Fibroblast of skin of right quadriceps (primary cell): ENCODE measurements at regions not wholly inside any gene's neighbourhood (a gene's known extent, or its start where the extent isn't known, plus 50 kb on each side); places are given as distances from the start of the nearest gene placed in this dataset.

Source experiments
- DNase-seq: peaks from one replicate; pipeline ENCODE4 v3.0.0-alpha.2; 2013

GRCh38 chr1:4511374-4511773 is 143.0 kb upstream of the AJAP1 start:
- no peak for DNase-seq

- no peak for DNase-seq
These were observed 141.8 kb upstream of the AJAP1 start for GRCh38 chr1:4512636-4513035.

DNA sequence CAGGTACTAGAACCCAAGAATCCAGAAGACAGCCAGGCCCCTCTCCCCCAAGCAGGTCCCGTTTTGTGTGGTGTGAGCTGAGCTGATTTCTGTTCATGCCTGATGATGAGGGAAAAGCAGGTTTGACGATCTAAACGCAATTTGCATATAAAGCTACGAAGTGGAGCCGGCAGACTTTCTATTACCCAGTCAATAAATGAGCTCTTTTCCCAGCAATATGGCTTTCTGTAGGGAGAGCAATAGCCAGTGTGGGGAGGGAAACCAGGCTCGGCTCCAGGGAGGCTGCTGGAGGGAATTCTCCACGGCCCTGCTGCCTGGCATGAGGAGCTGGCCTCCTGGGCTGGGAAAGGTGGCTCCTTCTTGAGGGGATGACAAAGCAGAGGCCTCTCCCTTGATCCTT is 140.7 kb upstream of the AJAP1 start:
- no peak for DNase-seq

DNA sequence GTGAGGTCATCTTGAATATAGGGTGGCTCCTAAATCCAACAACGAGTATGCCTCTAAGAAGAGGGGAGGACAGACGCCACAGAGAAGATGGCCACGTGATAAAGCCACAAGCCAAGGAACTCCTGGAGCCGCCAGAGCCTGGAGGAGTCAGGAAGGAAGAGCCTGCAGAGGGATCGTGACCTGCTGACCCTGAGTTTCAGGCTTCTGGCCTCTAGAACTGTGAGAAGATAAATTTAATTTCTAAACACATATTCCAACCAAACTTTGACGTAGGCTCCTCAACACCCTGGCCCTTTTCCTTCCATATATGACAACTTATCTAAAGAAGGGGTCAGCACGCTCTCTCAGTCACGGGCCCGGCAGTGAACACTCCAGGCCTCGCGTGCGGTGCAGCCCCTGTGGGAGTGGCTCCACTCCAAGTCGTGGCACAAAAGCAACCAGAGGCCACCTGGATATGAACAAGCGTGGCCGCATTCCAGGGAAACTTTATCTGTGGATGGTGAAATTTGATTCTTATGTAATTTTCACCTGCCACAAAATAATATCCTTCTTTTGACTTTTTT is 138.6 kb upstream of the AJAP1 start:
- DNase-seq, result no peak

GRCh38 chr1:4516596-4516995 is 137.8 kb upstream of the AJAP1 start:
- DNase-seq, result no peak

DNA sequence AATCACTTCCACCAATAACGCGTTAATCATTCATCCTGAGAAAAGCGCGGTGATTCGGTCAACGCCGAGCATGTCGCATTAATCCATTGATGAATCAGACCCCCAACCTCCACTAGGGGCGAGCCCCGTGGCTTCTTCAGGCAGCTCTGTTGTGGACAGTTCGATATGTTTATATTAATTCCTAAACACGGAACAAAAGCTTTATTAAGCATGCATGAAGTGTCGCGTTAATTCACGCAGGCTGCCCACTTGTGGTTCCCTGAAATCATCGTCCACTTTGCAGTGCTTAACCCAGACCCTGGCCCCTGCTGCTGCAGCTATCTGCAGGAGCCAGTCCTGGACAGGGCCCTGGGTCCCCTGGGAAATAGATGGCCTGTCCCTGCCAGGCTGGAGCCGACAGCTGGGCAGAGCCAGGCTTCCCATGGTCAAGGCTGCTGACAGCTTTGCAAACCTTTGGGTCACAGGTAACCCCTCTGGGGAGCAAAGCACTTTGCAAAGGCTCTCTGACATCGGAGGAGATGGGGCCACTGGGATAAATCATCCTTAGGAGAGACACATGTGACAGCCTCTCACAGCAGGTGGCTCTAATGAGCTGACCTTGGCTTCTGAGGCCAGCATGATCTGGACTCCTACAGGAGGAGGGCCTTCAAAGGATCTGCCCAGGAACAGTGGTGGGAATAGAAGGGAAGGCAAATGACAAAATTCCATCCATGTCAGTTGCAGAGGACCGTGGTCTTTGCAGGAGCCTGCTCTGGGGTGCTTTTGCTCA is 137.0 kb upstream of the AJAP1 start:
- no peak for DNase-seq

DNA sequence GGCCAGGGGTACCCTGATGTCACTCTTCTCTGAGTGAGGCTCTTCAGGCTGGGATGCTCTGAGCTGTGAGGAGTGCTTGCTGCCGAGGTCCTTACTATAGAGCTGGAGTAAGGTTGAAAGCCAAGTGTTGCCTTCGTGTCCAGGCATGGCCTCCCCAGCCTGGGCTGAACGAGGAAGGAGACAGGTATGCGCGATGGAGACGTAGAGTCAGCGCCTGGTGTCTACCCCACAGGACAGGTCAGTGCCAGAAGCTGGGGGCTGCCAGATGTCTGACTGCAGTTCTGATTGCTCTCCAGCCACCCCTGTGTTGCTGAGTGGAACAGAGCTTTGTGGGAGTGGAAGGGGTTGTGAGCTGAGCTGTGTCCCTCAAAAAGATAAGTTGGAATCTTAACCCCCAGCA is 135.8 kb upstream of the AJAP1 start:
- DNase-seq, result no peak

DNA sequence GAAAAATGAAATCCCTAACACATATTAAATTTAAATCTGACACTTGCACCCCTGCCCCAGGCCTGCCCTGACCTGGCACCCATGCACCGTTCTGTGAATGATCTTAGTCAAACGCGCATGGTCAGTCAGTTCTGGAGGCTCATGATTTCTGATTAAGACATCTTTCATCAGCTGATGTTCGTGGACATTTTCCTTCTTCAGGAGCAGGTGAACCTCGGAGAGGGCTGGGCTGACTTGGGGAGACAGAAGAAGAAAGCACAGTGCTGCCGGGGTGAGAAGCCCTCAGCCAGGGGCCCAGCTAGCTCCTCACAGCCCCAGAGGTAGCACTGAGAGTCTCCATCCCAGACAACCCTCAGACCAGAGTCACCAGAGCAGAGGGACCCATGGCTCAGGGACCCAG is 134.5 kb upstream of the AJAP1 start:
- no peak for DNase-seq

GRCh38 chr1:4523551-4523950 is 130.9 kb upstream of the AJAP1 start:
- no peak for DNase-seq

DNA sequence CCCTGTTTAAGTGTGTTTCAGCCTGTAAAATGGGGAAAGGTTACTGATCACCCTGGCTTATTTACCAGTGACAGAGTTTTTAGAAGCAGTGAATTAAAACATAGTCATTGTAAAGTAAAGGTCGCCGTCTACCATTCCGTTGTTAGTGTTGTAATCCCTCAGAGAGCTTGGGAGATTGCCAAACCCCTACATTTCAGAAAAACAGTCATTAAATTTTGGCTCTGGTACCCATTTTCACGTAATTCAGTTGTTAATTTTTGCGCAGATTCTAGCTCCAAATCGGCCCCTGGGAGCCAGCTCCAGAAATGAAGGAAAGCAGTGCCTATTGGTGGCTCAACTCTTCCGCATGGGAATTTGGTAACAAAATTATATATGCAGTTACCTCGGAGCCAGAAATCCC is 127.7 kb upstream of the AJAP1 start:
- no peak for DNase-seq

GRCh38 chr1:4527819-4528218 is 126.6 kb upstream of the AJAP1 start:
- no peak for DNase-seq

DNA sequence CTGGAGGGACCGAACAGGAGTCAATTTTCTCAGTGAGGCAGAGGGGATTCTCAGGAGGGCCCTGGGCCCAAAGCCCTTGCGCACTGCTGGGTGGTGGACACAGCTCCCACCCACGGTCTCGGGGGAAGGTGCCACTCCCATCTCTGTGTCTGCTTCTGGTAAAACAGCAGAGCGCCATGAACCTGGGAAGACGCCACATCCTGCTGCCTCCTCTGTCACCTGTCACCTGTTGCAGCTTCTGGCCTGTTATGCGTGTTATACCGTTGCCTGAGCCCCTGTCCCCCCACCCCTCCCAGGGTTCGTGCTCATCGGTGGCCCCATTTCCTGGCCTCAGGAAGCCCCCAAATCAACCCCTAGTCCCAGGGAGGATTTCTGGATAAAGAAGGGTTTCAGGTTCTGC is 125.8 kb upstream of the AJAP1 start:
- DNase-seq, result no peak

DNA sequence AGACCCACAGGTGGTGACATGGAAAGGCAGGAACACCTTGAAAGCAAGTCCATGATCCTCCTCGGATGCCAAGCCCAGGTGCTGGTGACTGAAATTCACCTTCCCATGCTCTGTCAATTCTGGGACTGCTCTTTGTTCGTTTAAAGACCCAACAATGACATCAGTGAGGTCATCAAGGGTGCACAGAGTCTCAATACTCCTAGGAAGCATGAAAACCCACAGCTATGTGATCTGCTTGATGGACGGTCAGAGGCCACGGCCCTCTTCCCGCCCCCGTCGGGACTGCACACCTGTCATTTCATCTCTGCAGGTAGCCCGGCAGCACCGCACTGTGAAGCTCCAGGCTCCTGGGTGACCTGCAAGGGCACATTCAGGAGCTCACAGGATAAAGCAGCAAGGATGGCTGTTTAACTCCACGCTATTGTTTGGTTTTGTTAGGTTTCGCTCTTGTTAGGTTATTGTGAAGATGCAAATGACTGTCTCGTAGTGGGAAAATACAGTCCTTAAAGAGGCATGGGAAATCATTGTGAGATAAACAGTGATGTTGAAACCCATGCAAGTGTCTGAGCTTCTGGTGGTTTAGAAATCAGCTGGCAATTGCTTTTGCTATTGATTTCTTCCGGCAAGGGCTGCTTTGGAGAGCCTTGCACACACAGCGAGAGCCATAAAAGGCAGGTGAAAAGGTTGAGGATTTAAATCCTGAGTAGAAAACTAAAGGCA is 124.8 kb upstream of the AJAP1 start:
- no peak for DNase-seq

- DNase-seq, result no peak
These were observed 124.1 kb upstream of the AJAP1 start for GRCh38 chr1:4530166-4530785.

DNA sequence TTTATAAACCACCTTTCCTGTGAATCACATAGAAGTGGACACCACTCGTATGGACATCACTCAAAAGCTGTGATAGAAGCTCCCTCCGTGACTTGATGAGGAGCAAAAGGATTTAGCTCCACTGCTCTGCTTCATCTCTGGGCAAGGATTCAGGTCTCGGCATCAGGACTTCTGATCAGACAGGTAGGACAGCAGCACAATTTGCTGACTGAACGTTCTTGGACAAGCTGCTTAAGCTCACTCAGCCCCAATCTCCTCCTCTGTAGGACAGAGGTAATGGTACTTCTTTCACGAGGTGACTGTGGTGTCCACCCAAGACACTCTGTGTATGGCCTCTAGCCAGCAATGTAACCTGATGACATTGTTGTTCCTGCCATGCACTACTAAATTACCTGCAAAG is 122.6 kb upstream of the AJAP1 start:
- DNase-seq, result no peak

GRCh38 chr1:4532656-4533055 is 121.8 kb upstream of the AJAP1 start:
- DNase-seq, result no peak

DNA sequence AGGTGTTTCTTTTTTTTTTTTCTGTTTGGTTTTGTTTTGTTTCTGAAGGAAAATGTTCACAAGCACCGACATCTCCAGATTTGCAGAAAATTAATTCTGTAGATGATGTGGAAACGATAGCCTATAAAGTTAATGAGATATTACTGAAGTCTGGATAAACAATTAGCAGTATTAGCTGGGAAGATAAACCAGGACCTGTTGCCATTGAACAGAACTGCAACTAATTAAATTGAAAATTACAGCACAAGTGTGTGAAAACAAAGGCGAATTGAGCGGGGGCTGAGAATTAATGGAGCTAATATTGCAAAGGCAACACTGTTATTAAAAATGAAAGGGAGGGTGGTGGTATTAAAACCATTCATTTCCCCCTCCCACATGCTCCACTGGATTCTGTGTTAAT is 107.5 kb upstream of the AJAP1 start:
- no peak for DNase-seq

DNA sequence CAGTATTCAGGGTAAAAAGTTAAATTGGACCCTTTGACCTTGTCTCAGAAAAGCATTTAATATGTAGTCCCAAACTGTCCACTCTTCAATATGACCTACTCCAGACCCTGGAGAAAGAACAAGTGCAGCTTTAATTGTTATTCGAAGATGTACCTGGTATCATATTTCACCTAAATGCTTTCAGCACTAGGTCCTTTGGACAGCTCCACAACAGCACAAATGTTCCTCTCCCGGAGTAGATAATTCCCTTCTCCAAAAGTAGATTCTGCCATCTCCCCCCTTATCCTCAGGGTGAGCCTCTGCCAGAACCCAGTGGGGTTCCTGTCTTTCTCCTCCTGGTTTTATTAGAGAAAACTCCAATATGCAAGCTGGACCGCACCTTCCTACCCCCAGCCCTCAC is 104.5 kb upstream of the AJAP1 start:
- no peak for DNase-seq

- no peak for DNase-seq
These were observed 103.5 kb upstream of the AJAP1 start for GRCh38 chr1:4550941-4551340.

GRCh38 chr1:4551706-4552105 is 102.7 kb upstream of the AJAP1 start:
- DNase-seq, result no peak

- no peak for DNase-seq
These were observed 100.6 kb upstream of the AJAP1 start for GRCh38 chr1:4553761-4554160.

DNA sequence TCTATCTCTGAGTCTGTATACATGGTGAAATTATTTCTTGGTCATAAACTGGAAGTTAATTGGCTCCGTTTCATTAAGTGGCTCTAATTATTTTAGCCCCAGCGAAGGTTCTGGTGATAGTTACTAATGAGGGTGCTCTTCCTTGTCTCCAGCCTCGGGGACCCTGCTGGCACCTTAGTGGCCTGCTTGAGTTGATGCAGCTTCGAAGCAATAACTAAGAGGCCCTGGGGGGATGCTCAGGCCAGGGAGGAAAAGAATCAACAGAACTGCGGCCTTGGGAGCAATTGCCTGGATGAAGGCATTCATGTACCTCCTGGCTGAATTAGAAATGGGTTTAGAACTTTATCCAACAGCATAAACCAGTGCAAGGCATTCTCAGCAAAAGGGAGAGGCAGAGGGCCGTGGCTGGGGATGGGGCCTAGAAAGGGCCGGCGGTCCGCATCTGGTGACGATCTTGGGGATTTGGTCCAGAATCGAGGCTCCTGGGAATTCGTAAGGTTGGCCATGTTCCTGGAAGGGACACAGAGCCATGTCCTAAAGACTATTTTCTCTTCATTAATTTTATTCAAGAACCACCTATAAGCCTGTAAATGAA is 100.0 kb upstream of the AJAP1 start:
- DNase-seq, result no peak

DNA sequence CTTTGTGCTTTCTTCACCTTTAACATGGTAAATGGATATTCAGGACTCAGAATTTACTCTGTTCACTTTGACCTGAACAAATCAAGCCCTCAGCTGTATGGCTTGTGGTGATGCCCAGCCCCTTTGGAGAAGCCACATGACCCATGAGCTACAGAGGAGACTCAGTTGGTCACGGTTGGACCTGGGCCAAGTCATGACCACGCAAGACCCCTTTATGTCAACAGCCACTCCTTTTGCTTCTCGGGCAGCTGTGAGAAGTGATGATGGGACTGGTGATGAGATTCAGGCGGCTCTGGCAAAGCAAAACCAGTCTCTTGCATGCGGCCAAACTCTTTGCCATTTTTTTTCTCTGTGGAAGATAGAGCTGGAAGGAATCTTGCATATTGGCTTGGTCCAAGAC is 96.5 kb upstream of the AJAP1 start:
- no peak for DNase-seq

- DNase-seq, result no peak
These were observed 93.2 kb upstream of the AJAP1 start for GRCh38 chr1:4561205-4561604.
